ENCODE measurements at regions not wholly inside any gene's neighbourhood (a gene's known extent, or its start where the extent isn't known, plus 50 kb on each side); places are given as distances from the start of the nearest gene placed in this dataset.
"Not testable (repeated sequence)": the region's sequence is repeated elsewhere in the genome, so short reads cannot be mapped to it uniquely, and the experiment has no call there.

DNA sequence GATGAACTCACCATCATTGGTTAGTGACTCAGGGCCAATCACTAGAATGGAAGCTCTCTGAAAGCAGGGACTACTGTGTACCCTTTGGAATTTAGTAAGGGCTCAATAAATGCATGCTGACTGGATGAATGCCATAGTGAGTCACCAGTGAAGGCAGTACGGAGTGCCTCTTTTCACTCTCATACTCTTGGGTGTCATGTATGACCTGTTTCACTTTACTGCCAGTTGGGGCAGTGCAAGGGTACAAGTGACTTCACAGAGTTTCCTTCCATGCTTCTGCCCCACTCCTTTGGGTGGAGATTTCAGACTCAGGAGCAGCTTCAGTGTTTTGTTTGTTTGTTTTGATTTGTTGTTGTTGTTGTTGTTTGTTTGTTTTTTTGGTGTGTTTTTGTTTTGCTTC, 57.7 kb downstream of the SOX3 start:
- DNase-seq, result no peak

DNA sequence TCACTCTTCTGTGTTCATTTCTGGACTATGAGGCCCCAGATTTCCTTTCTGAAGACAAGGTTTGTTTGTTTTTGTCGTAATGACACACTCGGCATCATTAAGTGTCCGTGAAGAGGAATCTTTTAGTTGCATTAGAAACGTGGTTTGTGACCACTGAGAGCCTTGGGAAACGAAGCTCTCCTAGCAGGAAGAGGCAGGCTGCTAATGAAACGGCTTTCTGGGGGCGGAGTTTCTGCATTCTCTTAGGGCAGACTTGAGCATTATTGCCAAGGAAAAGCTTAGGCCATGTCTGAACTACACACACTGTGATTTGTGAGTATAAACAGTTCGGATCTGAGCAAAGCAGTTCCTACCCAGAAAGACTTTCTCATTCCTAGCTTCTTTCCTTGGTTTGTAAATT, 64.0 kb downstream of the SOX3 start:
- no peak for DNase-seq

- no peak for DNase-seq
Observed at GRCh38 chrX:140439476-140439875, 65.4 kb downstream of the SOX3 start.

DNA sequence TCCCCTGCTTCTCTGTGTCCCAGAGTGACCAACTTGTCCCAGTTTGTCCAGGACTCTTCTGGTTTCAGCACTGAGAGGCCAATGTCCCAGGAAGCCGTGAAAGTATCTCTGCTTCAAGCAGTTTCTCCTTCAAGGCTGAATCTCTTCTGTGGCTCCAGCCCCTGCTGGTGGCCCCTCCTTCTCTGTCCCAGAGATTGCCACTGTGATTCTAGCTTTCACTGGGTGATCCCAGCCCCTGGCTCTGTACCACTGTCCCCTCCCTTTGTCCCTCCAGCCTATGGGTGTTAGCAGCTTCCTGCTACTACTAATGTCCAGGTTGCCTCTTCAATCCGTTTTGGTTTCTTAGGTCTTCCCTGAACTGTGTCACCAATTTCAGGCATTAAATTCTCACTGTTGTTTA, 70.5 kb downstream of the SOX3 start:
- no peak for DNase-seq

- no peak for DNase-seq
Observed at GRCh38 chrX:140433582-140433981, 71.3 kb downstream of the SOX3 start.

DNA sequence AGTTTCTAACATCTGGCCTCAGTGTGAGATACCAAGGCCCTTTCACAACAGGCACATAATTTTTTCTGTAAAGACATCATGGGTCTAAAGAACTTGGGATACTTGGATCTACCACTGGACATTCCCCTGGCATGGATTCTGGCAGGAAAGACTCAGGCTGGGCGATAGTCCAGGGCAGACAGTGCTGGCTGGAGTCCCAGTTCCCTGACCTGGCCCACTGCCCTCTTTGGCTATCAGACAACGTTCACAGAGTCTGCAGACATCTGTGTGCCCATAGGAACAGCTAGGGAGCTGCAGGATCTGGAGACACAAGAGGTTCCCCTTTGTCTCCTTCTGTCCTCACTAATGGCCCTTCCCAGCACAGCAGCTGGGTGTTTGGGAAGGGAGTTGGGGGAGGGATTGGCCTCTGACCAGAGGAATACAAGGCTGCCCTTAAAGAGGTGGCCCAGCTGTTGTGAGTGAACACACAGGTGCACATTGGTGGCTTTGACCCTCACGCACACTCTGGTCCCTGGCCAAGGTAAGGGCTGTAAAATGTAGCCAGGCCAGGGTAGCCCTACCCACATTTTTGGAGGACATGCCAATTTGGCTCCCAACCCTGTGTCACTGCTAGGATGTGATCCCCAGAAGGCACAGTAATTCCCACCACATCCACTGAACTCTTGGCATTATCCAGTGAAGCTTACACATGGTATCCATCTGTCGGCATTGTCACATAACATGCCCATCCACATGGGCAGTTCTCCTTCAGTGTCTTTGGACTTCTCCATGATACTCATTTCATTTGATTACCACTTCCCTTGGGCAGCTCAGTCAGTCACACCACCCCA, 72.3 kb downstream of the SOX3 start:
- no peak for DNase-seq

DNA sequence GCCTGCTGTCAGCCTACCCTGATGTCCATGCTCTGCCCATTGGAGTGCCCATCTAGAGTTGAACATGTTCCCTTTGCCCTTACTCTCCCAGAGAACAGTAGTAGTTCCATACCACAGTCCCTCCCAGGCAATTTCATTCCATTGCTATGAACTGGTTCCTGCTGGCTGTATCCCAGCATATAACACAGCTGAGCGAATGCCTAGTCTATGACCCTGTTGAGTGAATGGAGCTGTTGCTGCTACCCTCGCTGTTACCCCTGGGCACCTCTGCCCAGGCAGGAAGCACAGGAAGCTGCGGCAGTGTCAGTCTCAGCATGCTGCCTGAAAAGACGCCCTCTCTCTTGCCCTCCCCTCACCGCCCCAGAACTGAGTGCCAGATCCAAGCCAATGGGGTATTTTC, 73.3 kb downstream of the SOX3 start:
- no peak for DNase-seq

DNA sequence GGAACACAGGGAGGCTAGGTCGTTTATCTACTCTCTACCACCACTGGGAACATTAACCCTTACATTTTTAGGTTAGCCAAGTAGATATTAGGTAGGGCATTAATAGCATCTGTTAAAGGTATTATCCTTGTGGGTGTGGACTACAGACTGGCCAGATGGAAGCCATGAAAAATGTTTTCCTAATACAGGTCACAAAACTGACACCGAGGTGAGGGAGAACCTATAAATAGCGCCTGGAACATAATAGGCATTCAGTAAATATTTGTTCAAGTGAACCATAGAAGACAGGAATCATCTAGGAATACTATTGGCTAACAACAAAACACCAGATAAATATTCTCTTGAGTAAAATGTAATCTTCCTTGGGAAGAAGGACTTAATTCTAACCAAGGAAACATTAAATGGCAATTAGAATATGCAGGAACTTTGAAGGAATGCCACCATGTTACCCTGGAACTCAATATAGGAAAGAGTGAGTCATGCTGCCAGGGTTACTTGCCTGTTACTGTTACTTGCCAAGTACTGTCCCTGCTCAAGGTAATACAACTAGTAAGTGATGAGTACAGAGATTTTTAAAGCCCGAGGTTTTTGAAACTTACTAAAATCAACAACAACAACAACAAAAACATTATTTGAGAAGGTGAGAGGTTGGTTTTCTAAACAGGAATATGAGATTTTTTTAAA, 79.0 kb downstream of the SOX3 start:
- no peak for DNase-seq

- no peak for DNase-seq
Observed at GRCh38 chrX:140422501-140422900, 82.4 kb downstream of the SOX3 start.

DNA sequence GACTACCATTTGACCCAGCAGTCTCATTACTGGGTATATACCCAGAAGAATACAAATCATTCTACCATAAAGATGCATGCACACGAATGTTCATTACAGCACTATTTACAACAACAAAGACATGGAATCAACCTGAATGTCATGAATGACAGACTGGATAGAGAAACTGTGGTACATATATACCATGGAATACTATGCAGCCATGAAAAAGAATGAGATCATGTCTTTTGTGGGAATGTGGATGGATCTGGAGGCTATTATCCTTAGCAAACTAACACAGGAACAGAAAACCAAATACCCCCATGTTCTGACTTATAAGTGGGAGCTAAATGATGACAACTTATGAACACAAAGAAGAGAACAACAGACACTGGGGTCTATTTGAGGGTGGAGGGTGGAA, 102.7 kb downstream of the SOX3 start:
- DNase-seq, result not testable (repeated sequence)

DNA sequence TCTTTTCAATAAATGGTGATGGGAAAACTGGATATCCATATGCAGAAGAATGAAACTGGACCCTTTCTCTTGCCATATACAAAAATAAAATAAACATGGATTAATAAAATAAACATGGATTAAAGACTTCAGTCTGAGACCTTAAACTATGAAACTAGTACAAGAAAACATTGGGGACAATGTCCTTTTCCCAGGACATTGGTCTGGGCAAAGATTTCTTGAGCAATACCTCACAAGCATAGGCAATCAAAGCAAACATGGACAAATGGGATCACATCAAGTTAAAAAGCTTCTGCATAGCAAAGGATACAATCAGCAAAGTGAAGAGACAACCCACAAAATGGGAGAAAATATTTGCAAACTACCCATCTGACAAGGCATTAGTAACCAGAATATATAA, 108.5 kb downstream of the SOX3 start:
- DNase-seq, result not testable (repeated sequence)

DNA sequence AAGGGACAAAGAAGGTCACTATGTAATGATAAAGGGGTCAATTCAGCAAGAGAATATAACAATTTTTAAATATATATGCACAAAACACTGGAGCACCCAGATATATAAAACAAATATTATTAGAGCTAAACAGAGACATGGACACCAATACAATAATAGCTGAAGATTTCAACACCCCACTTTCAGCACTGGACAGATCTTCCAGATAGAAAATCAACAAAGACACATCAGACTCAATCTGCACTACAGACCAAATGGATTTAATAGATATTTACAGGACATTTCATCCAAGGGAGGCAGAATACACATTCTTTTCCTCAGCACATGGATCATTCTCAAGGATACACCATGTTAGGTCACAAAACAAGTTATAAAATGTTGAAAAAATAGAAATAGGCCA, 111.4 kb downstream of the SOX3 start:
- no peak for DNase-seq

DNA sequence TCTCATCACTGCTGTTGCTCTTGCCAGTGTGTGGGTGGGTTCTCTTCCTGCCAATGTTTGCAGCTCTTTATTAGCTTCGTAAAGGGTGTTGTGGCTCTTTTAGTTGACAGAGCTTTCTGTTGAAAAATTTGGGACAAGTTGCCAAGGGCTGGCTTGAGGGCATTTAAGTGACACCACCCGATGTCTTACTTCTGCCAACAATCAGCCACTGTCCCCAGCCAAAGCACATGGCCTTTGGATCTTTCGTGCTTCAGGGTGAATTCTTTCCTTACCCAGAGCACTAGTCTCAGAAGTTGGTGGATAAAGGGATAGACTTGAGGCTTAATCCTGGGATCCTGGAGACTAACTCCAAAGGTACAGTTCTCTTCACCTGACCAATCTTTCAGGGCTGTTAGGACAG, 113.6 kb downstream of the SOX3 start:
- DNase-seq, result no peak

- DNase-seq, result no peak
Observed at GRCh38 chrX:140389331-140389730, 115.5 kb downstream of the SOX3 start.

- no peak for DNase-seq
Observed at GRCh38 chrX:140362861-140363260, 142.0 kb downstream of the SOX3 start.

DNA sequence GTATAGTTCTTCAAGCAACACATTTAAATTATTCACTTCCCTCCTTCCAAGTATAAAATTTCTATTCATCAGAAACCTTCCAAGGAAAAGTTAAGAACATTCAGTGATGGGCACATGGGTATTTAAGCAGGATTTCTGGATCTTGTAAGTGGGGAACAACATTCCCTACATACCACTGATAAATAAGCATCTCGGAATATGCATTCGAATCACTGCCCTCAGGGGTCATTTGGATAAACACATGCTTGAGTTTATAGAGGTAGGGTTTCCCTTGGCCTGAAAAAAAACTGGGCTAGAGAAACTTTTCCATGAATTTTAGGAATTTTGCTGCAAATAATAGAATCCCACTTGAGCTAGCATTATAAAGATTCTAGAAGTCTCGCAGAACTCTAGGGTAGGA, 143.9 kb downstream of the SOX3 start:
- DNase-seq, result no peak

GRCh38 chrX:140360284-140360683, 144.6 kb downstream of the SOX3 start:
- DNase-seq, result no peak

DNA sequence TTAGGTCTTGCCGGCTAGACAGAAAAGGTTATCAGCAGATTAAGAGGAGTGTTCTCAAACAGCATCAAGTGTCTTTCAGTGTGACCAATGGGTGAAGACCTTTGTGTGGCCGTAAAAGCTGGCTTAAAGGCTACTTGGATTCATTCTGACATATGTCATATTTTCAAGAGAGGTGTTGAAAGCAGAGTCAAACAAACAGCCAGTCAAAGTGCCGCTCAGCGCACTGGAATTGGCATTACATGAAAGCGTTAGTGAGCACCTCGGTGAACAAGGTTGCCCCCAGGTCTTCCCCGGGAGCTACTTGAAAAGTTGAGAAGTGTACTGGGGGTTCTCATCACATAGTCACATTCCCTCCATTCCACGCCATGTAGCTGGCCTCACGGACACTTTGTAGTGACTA, 148.9 kb downstream of the SOX3 start:
- no peak for DNase-seq

- no peak for DNase-seq
Observed at GRCh38 chrX:140355429-140355828, 149.4 kb downstream of the SOX3 start.

GRCh38 chrX:140354431-140355120, 150.3 kb downstream of the SOX3 start:
- DNase-seq, result no peak

DNA sequence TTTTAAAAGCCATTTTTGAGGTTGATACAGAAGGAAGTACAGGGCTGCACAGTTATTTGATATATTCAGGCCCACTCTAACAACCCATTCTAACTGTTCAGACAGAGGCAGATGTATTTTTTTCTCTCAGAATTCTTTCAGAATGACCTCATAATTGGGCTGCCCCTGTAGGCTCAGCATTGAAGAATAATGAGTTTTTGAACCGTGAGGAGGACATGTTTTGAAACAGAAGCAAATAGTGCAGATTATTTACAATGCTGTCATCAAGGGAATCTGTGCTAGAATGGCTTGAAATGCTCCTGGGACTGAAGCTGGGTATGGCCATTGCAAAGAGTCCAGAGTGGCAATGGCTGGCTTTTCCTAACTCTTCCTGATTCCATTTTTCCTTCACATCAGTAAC, 158.1 kb downstream of the SOX3 start:
- DNase-seq, result no peak

GRCh38 chrX:140343226-140343868, 161.5 kb downstream of the SOX3 start:
- DNase-seq, result no peak

DNA sequence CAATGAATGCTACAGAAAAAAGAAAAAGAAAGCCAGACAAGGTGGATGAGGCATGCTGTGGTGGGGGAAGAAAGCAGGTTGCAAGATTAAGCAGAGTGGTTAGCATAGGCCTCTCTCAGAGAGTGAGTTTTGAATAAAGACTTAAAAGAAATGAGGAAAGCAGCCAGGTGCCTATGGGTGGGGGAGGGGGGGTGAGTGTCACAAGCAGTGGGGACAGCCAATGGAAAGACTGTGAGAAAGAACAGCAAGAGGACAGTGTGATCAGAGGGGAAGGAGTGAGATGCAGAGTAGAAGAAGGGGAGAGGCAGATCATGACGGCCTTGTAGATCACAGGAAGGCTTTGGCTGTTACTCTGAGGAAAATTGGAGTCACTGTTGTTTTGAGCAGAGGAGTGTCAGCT, 162.5 kb downstream of the SOX3 start:
- DNase-seq, result no peak

DNA sequence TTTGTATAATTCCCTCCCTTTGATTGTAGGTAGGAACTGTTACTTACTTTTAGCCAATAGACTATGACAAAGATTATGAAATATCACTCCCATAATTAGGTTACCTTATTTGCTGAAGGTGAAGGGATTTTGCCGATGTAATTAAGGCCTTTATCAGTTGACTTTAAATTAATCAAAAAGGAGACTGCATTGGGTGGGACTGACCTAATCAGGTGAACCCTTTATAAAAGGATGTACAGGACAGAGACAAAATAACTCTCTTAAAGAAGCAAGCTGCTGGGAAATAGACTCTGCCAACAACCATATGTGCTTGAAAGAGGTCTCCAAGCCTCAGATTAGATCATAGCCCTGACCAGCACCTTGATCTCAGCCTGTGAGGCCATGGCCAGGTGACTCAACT, 167.6 kb downstream of the SOX3 start:
- DNase-seq, result no peak

Measured in NCI-H446 (cell line).